Fibroblast of skin of right biceps (primary cell): ENCODE measurements at regions not wholly inside any gene's neighbourhood (a gene's known extent, or its start where the extent isn't known, plus 50 kb on each side); places are given as distances from the start of the nearest gene placed in this dataset.
"Not testable (repeated sequence)": the region's sequence is repeated elsewhere in the genome, so short reads cannot be mapped to it uniquely, and the experiment has no call there.

Experiments
- DNase-seq: peaks from one replicate; pipeline ENCODE4 v3.0.0-alpha.2; 2013

DNA sequence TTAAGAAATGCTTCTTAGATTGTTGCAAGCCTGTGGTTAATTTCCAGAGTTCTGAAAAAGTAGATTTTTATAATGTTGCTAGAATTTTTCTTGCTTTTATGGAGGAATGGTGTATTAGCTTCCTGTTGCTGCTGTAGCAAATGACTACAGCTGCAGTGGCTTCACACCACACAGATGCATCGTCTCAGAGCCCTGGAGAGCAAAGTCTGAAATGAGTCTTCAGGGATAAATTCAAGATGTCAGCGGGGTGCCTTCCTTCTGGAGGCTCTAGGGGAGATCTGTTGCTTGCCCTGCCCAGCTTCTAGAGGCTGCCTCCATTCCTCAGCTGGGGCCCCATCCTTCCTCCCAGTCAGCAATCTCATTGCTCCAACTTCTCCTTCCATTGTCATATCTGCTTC, 187.8 kb downstream of the ZNF516 start:
- no peak for DNase-seq

DNA sequence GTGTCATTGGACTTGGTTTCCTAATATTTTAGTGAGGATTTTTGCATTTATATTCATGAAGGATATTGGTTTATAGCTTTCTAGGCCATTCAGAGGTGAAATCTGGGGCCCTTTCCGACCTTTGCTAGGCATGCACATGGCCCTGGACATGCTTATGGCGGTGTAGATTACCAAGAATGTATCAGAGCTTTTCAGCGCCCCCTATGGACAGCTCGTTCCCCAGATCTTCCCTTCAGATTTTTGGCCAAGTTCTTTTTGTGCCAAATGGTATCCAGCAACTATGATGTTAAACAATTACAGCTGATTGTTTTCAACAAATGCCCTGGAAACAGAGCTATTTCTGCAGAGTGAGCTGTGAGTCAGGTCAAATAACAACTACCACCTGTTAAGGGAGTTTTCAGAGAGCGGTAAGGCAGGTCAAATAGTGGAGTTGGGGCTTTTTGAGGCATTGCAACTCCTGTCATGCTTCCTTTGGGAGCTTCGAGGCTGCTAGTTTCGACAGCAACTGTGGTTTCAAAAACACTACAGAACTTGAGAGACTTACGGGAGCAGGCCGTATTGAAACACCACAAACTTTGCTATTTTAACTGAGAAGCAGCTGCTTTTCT, 188.3 kb downstream of the ZNF516 start:
- DNase-seq = no peak

DNA sequence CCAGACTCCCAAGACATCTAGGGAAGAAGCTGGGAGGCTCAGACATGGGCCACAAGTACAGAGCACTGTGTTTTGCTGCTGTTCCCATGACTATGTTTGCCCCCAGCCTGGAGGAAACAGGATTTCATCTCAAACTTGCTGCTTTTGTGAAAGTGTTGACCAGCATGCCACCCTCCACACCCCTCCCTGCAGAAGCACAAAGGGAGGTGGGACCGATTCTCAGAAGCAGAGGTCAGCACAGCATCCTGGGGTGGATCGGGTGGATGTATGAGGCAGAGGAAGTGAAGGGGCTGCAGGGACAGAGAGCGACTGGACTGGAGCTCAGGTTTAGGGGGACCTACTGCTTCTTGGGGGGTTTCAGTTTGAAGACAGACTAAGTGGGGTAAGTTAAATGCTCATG, 209.2 kb downstream of the ZNF516 start:
- no peak for DNase-seq

DNA sequence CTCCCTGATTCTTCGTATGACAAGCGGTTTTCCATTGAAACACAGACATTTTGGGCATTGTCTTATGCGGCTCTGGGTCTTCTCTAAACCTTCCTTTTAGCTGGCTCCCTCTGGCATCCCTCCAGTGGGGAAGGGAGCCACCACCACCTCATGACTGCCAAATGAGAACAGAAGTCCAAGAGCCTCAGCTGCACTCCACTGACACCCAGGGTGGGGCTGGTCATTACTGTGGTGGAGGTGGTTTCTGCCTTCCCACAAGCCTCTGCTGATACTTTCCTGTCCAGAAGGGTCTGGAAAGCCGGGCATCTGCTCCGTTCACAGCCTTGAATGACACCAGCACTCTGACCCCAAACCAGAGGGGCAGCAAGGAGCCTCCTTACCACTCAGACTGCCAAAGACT, 213.5 kb downstream of the ZNF516 start:
- no peak for DNase-seq

DNA sequence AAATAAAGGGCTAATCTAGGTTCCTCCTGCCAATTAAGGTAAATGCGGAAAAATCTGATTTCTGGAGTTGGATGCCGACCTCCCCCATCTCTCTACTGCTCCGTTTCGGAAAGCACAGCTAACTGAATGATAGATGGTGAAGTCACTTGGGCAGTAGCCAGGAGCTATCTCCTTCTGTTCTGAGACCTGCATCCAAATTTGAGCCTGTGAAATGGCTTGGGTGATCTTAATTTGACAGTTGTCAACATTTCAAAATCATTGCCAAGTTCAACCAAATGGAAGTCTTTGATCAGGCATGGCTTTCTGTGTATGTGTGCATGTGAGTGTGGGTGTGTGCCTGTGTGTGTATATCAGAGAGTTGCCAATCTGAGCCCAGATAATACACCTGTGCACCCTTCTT, 217.2 kb downstream of the ZNF516 start:
- no peak for DNase-seq

DNA sequence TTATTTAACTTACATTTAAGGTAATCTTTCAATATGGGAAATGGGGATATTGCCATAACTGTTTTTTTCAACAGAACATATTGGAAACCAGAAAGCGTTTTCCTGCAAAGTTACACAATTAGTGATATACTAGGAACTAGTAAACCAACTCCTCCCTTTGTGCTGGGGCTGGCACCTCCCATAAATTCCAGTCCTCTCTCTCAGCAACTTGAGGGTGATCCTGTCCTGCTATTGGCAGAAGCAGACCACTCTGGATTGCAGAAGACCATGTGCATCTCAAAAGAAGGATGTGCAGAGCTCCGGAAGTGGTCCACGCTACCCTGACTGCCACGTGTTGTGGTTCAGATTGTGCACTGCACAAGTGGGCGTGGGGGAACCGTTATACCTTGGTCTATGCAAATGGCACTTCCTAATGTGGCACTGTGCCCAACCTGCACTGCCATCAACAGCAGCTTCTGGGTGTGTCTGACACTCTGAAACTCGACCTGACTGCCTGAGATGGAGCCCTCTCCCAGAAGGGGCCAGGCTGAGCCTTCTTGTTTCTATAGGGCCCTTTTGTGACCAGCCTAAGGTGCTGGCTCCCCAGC, 219.2 kb downstream of the ZNF516 start:
- DNase-seq = peak; percentile 19

DNA sequence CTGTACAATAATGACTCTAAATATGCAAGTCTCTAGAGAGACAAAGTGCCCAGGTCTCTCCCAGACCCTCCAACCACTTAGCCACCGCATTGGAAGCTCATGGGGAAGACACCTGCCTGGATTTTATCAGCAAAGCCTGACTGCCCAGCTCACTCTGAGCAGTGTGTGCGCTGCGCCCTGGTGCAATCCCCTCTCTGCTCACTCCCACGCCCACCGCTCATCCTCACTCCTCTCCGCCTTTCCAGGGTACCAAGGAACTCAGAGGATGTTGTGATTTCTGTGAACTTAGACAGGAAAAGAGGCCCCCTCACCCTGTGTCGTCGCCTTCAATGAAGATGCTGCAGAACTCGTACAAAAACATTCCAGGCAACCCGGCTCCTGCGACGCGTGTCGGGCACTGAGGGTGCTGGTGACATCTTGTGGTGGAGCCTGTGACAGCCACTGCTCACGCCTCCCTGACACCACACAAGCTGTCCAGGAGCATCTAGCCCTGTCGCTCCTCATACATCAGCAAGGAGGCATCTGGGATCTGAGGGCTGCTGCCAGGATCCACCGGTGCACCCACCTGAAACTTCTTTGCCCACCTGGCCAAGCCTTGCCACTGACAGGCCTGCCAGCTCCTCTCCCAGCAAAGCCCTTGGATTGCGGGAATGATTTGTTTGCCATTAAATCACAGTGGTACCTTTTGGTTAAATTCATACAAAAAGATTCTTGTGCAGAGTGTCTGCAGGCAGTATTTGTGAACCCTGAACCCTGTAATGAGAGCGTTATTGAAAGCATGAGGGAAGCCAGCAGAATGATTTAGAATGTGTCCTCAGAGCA, 220.4 kb downstream of the ZNF516 start:
- peak; percentile 20 for DNase-seq

DNA sequence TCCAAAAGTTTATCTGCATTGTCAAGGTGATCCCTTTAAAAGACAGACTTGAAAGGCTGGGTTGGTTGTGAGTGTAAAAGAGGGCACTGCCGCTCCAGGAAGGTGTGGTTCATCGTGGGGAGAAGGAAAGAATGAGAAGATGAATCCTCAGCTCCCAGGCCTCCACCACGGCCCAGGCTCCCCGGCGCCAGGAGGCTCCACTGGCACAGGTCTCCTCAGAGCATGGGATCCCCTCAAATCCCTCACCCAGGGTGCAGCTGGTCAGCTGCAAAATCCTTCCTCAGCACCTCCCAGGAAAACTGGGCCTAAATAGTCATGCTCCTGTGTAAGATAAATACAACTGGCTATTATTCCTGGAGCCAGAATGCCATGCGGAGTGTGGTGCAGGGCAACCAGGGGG, 221.1 kb downstream of the ZNF516 start:
- DNase-seq = no peak

DNA sequence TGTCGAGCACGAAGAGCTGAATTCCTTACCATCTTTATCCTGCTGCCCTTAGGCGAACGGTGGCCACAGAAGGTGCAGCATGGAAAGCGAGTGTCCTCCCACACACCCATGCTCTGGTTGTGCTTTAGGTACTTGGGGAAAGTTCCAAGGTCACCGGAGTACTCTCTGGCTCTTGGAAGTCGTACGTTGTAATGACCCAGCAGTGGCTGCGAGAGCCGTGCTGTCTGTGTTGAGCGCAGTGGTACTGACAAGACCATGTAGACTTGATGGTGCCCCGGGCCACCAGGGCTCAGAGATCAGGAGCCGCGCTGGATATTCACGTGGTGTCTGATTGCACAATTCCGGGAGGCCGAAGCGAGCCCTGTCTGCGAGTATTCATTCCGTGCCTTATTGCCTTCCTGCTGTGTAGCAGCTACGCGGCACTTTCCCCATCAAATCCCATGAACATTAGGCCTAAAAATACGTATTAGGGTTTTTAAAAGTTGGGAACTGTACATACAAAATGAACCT, 222.0 kb downstream of the ZNF516 start:
- no peak for DNase-seq

DNA sequence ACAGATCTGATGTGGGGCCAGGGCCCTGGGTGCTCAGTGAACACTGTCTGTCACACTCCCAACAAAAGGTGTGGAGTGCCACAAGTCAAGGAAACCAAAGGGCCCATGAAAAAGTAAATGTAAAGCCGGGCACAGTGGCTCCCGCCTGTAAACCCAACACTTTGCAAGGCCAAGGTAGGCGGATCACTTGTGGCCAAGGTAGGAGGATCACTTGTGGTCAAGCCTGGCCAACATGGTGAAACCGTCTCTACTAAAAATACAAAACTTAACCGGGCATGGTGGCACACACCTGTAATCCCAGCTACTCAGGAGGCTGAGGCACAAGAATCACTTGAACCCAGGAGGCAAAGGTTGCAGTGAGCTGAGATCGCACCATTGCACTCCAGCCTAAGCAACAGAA, 227.6 kb downstream of the ZNF516 start:
- not testable (repeated sequence) for DNase-seq

DNA sequence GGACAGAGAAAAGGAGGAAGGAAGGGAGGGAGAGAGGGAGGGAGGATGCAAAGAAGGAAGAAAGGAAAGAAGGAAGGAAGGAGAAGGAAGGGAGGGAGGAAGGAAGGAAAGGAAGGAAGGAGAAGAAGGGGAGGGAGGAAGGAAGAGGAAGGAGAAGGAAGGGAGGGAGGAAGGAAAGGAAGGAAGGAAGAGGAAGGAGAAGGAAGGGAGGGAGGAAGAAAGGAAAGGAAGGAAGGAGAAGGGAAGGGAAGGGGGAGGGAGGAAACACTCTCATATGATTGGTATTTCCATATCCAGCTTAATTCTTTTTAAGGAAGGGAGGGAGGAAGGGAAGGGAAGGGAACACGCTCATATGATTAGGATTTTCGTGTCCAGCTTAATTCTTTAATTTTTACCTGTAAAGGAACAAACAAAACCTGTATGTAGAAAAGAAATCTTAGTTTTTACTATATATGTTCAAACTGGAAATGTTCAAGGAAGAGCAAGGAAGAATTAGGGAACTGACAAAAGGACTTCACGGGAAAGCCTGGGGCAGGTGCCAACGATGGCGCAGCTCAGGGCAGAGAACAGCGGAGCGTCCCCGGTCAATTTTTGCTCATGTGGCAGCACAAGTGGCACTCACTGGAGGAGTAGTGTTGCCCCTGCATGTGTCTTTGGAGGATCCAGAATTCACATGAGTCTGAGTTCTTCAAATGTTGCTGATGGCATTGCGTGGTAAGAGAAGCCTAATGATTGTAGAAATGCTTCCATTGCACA, 228.6 kb downstream of the ZNF516 start:
- DNase-seq = no peak

DNA sequence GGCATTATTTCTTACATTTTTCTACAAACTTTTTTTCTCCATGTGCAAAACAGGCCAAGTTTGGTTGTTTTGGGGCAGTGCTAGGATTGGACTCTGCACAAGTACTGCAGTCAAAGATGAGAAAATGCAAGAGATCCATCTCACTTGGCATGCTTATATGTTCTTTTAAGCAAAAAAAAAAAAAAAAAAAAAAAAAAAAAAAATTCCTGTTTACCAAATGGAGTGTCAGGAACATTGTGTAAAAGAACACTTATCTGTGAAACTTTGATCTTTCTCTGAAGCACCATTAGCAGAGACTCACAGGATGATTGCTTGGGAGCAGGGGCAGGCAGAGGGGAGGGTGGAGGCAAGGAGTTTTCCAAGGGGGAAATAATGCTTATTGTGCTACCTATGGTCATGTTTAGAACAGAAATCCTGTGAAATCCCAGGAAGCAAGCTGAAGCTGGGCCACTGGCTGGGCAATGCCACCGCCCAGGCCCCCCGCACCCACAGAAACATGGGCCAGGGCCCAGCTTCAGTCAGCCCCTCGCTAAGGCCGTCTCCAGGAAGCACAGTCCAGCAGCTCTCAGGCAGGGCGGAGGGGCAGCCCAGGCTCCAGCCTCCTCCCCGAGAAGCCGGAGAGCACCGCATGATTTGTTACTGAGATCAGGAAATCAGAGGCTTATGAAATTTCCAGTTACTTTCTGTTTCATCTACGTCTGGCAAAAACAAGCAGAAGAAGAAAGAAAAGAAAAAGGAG, 229.4 kb downstream of the ZNF516 start:
- peak; percentile 11 for DNase-seq

DNA sequence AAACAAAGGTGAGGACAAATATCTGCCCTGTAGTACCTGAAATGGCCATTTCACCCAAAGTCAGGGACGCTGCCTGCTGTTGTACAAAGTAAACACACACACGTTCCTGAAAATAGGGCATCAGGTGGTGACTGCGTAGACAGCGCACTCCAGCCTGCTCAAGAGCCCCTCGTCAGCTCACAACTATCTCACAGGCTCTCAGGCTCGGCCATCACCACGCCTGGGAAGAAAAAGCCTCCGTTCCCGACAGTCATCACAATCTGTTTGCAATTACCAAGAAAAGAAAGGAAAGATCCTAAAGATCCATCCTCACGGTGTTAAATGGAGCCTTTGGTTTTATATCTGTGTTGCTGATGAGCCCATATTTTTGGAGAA, 230.2 kb downstream of the ZNF516 start:
- DNase-seq = no peak

DNA sequence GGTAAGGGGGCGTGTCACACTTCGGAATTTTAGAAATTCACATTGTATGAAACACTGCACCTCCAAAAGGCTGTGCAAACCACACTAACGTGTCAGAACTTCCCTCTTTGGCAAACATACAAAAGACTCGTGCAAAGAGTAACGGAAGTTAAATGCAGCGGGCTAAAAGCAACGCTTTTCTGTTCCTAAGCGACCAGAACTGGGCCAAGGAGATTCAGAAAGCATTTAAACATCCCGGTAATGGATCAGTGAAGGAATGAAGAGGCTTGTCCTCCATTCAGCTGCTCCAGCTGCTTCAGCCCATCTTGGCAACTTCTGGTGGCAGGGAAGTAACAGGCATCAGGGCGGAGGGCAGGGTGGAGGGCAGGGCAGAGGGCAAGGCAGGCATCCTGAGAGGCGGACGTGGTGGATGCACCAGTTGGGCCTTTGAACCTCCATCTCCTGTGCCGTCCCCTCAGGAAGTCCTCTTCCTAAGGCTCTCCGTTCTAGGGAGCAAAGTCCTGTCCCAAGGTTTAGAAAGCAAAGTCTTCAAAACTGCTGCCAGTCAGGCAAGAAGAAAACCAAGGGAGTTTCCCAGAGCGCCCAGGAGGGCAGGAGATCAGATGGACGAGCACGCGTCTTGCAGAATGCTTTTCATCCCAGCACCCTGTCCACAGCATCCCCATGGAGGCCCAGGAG, 230.7 kb downstream of the ZNF516 start:
- no peak for DNase-seq

DNA sequence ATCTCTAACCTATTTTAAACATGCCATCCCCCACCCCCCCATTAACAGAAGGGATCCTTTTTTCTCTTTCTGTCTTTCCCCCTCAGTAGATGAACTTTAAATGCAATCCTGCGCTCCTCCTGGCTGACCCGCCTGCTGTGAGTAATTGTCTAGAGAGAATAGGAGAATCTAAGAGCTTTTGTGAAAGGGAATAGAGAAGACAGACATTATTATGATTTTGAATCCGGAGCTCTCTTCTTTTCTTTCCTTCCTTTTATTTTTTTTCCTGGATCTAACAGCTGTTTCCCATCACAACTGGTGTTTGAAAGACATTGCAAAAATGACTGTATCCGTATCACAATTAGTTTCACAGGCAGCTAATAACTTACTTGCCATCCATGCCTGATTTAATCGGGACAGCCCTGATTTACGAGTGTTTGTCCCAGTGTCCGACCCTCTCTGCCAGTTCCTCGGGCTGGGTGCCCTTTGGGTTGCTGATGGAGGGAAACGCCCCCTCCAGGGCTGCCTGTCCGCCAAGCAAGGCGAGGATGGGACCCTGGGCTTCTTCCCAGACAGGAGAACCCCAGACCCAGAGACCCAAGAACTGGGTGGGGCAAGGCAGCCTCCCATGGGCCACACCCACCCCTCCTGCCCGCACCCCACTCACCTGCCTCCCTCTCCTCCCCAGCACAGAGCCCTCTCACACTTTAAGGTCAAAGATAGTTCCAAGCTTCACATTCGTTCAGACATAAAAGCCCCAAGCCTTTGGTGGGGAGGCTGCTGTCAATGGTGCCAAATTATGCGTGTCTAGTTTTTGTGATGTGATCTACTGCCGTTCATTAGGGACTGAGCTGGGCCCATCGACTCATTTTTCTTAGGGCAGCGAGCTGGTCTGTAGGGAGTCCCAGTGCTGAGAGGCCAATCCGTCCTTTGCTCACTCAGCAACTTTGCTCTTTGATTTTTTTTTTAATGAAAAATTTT, 231.7 kb downstream of the ZNF516 start:
- DNase-seq = no peak

DNA sequence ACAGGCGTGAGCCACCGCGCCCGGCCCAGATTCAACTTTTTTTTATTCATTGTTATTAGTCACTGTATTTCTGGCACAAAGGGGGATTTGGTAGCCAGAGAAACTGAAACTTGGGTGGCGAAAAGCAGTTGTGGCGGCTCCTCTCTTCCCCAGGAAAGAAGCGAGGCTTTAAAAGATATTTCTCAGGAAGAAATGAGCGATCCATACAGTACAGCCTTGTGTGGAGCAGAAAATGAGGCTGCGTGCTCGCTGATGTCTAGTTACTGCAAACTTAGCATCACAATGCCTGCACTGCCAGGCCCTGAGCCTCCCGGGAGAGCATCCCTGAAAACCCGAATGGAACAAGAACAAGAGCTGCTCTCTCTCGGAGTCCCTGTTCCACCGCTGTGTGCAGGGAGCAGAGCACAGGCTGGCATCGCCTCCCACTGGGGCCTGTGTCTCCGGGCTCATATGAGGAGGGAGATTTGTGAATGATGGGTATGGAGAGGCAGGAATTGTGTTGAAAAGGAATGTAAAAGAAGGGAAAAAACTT, 234.0 kb downstream of the ZNF516 start:
- no peak for DNase-seq

DNA sequence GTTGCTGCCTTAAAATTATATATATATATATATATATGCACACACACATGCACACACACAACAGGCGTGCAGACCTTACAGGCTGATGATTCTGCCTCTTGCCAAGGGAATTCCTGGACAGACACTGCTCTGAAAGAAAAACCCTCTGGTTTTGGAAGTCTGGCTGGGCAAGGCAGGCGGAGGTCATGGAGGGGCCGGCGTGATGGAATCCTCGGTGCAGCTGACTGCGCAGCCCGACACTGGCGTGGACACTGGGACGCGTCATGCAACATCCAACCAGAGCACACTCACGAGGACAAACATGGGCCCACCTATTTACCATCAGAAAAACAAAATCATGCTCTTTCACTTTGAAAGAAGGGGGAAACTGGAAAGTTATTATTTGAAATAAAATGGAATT, 235.3 kb downstream of the ZNF516 start:
- DNase-seq = no peak

DNA sequence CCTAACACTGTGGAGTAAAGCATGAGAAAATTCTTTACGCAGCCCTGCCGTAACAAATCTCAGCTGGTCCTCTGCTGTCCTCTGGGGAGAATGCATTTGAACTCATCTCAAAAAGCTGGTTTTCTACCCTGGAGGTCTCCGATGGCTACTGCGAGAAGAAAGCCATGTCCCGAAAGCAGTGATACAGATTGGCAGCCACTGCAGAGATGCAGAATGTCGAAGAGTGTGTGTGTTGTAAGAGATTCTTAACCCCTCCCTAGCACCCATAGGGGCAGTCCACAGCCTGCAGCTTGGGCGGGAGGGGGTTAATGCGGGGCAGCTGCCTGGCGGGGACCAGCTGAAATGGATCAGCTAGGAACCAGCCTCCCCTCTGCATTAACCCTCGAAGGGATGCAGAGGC, 235.9 kb downstream of the ZNF516 start:
- DNase-seq = no peak

DNA sequence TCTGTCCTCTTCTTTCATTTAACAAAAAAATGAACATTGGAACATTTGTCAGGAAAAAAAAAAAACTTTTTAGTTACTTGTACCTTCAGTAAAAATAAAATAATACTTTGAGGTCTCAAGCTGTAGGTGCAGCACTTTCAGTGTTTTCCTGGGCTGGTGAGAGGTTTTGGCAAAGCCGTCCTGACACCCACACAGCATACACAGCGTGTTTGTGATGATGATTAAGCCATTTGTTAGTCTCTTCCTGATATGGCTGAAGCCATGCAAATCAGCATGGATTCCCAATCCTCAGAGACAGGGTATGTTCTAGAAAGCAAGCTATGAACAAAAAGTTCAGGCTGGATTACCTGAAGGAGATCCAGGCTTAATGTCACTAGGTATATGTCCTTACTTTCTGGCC, 236.8 kb downstream of the ZNF516 start:
- DNase-seq = no peak

DNA sequence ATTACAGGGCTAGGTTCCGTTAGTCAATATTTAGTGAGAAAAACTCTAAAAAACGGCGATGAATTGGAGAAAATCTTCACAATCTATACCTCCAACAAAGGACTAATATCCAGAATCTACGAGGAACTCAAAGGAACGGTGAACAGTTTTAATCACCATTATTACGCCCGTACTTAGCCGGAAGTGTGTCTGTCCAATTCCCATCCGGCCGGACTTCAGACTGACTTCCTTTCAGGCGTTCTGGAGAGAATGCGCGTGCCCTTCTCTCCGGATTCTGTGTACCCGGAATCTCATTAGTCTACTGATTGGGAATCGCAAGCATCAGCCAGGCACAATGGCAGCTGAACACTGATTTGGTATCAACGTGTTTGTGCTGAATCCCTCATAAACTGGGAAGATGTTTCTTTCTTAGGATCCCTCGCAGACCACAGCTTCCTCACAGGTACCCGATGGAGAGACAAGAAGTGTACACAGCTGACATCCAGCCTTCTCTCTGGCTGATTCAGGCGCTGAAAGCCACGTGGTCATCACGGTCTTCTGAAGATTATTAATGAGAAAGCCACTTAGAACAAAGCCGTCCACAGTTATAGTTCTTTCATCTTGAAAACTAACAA, 239.9 kb downstream of the ZNF516 start:
- no peak for DNase-seq
